ENCODE measurements at regions not wholly inside any gene's neighbourhood (a gene's known extent, or its start where the extent isn't known, plus 50 kb on each side); places are given as distances from the start of the nearest gene placed in this dataset.

DNA sequence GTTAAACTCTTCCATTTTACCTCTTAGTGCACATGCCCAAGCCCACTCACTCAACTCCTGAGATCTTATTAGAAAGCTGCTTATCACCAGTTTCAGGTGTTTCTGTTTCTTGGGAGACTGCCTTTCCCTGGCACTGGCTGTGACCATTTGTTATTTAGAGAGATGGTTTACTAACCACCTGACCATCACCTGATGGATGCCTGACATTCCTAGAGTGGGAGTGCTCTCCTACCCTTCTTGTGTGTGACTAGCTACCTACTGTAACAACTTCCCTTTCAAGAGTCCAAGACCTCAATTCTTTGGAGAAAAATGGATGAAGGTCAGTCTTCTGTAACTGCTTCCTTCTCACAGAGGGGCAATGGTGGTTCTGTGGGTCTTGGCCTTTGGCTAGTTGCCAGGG is 755.2 kb upstream of the ADAMTS5 start:
- Histone ChIP-seq H3K9ac (ENCODE audit: insufficient read depth in 1 of 2, low read length in 2 of 2) (no peak overlapping the region), H3K4me3 (no peak overlapping the region), H3K4me1 (ENCODE audit: control insufficient read depth in 5 of 5, insufficient read depth in 5 of 5, low read length in 5 of 5) (peaks cover 0 to 3% (median 0%) of the 10 kb centered on the region in 5 donors), H3K27me3 (ENCODE audit: control insufficient read depth in 3 of 3, insufficient read depth in 3 of 3, low read length in 2 of 3) (no peaks in the 10 kb centered on the region), H3K27ac (ENCODE audit: low read depth in 1 of 2, low read length in 1 of 2) (no peak overlapping the region), H3K36me3 (ENCODE audit: control insufficient read depth in 4 of 4, insufficient read depth in 4 of 4, low read length in 4 of 4) (no peaks in the 10 kb centered on the region), H3K9me3 (ENCODE audit: control insufficient read depth in 4 of 4, insufficient read depth in 3 of 4, low read length in 3 of 4) (no peaks in the 10 kb centered on the region)
- no peak for TF ChIP-seq CTCF (IDR thresholded peaks at IDR 0.05; ENCODE audit: control extremely low read depth, extremely low read depth)
- DNase-seq (no peak), ATAC-seq (ENCODE audit: insufficient read depth, low FRiP score) (no peak)

- WGBS, 2 donors, result 39 to 54% methylated on average over 2 of the region's 2 CpGs
- TF ChIP-seq CTCF (IDR thresholded peaks at IDR 0.05; ENCODE audit: control extremely low read depth, extremely low read depth), result no peak
- Histone ChIP-seq H3K27me3 (ENCODE audit: control insufficient read depth in 3 of 3, insufficient read depth in 3 of 3, low read length in 2 of 3) (no peaks in the 10 kb centered on the region), H3K9ac (ENCODE audit: insufficient read depth in 1 of 2, low read length in 2 of 2) (no peak overlapping the region), H3K27ac (ENCODE audit: low read depth in 1 of 2, low read length in 1 of 2) (no peak overlapping the region), H3K4me1 (ENCODE audit: control insufficient read depth in 5 of 5, insufficient read depth in 5 of 5, low read length in 5 of 5) (peaks cover 0 to 3% (median 0%) of the 10 kb centered on the region in 5 donors), H3K4me3 (no peak overlapping the region), H3K9me3 (ENCODE audit: control insufficient read depth in 4 of 4, insufficient read depth in 3 of 4, low read length in 3 of 4) (no peaks in the 10 kb centered on the region), H3K36me3 (ENCODE audit: control insufficient read depth in 4 of 4, insufficient read depth in 4 of 4, low read length in 4 of 4) (no peaks in the 10 kb centered on the region)
- no peak for ATAC-seq (ENCODE audit: insufficient read depth, low FRiP score)
- no peak for DNase-seq
These were observed 754.8 kb upstream of the ADAMTS5 start for GRCh38 chr21:27721675-27722074.

GRCh38 chr21:27719226-27719625 is 752.3 kb upstream of the ADAMTS5 start:
- Histone ChIP-seq H3K36me3 (ENCODE audit: control insufficient read depth in 4 of 4, insufficient read depth in 4 of 4, low read length in 4 of 4) (no peaks in the 10 kb centered on the region), H3K4me1 (ENCODE audit: control insufficient read depth in 5 of 5, insufficient read depth in 5 of 5, low read length in 5 of 5) (peaks cover 0 to 1% (median 0%) of the 10 kb centered on the region in 5 donors), H3K9me3 (ENCODE audit: control insufficient read depth in 4 of 4, insufficient read depth in 3 of 4, low read length in 3 of 4) (no peaks in the 10 kb centered on the region), H3K9ac (ENCODE audit: insufficient read depth in 1 of 2, low read length in 2 of 2) (no peak overlapping the region), H3K27me3 (ENCODE audit: control insufficient read depth in 3 of 3, insufficient read depth in 3 of 3, low read length in 2 of 3) (no peaks in the 10 kb centered on the region), H3K27ac (ENCODE audit: low read depth in 1 of 2, low read length in 1 of 2) (no peak overlapping the region), H3K4me3 (no peak overlapping the region)
- WGBS, 2 donors, result 94 to 95% methylated on average over 4 of the region's 4 CpGs
- ATAC-seq (ENCODE audit: insufficient read depth, low FRiP score), result no peak
- no peak for DNase-seq
- TF ChIP-seq CTCF (IDR thresholded peaks at IDR 0.05; ENCODE audit: control extremely low read depth, extremely low read depth), result no peak

GRCh38 chr21:27715131-27715530 is 748.2 kb upstream of the ADAMTS5 start:
- no peak for ATAC-seq (ENCODE audit: insufficient read depth, low FRiP score)
- no peaks in the 10 kb centered on the region for H3K4me1 ChIP-seq (ENCODE audit: control insufficient read depth in 5 of 5, insufficient read depth in 5 of 5, low read length in 5 of 5)
- H3K9me3 ChIP-seq (ENCODE audit: control insufficient read depth in 4 of 4, insufficient read depth in 3 of 4, low read length in 3 of 4), result no peaks in the 10 kb centered on the region
- no peak overlapping the region for H3K4me3 ChIP-seq
- H3K36me3 ChIP-seq (ENCODE audit: control insufficient read depth in 4 of 4, insufficient read depth in 4 of 4, low read length in 4 of 4), result no peaks in the 10 kb centered on the region
- DNase-seq, result no peak
- TF ChIP-seq CTCF (IDR thresholded peaks at IDR 0.05; ENCODE audit: control extremely low read depth, extremely low read depth), result no peak
- no peaks in the 10 kb centered on the region for H3K27me3 ChIP-seq (ENCODE audit: control insufficient read depth in 3 of 3, insufficient read depth in 3 of 3, low read length in 2 of 3)
- H3K27ac ChIP-seq (ENCODE audit: low read depth in 1 of 2, low read length in 1 of 2), result no peak overlapping the region
- WGBS, 2 donors, result 90 to 93% methylated on average over 1 of the region's 1 CpG
- H3K9ac ChIP-seq (ENCODE audit: insufficient read depth in 1 of 2, low read length in 2 of 2), result no peak overlapping the region

All from lung (tissue), 11 donors.